ENCODE measurements at regions not wholly inside any gene's neighbourhood (a gene's known extent, or its start where the extent isn't known, plus 50 kb on each side); places are given as distances from the start of the nearest gene placed in this dataset.
"Not testable (repeated sequence)": the region's sequence is repeated elsewhere in the genome, so short reads cannot be mapped to it uniquely, and the experiment has no call there.

GRCh38 chr1:47690341-47691250 lies 252.8 kb downstream of the FOXD2 start:
- H2AFZ ChIP-seq (ENCODE audit: low read length): no peak overlapping the region

DNA sequence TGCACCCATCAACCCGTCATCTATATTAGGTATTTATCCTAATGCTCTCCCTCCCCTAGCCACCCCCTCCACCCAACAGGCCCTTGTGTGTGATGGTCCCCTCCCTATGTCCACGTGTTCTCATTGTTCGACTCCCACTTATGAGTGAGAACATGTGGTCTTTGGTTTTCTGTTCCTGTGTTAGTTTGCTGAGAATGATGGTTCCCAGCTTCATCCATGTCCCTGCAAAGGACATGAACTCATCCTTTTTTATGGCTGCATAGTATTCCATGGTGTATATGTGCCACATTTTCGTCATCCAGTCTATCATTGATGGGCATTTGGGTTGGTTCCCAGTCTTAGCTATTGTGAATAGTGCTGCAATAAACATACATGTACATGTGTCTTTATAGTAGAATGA lies 253.4 kb downstream of the FOXD2 start:
- not testable (repeated sequence) for H2BK120ac ChIP-seq (ENCODE audit: low read depth, low read length, poor library complexity, severe bottlenecking); H3K36me3 Mint-ChIP-seq (ENCODE audit: insufficient read depth in 1 of 3, low read depth in 3 of 3); H3K27ac ChIP-seq (ENCODE audit: insufficient read length, low read depth, low read length); H3K4me1 ChIP-seq (ENCODE audit: insufficient read depth, low read length); H4K5ac ChIP-seq (ENCODE audit: insufficient read length, low read depth, low read length); H3K23me2 ChIP-seq (ENCODE audit: insufficient read length, low read depth, low read length, poor library complexity, severe bottlenecking); H3K79me2 ChIP-seq (ENCODE audit: insufficient read depth, low read length); H4K20me1 ChIP-seq (ENCODE audit: control insufficient read depth, insufficient read depth, insufficient read length); H3K9me3 Mint-ChIP-seq; H3K27me3 ChIP-seq (ENCODE audit: insufficient read depth, low read length); H3K4me2 ChIP-seq (ENCODE audit: insufficient read depth, insufficient read length, low read length); H2BK15ac ChIP-seq (ENCODE audit: low read depth, low read length); H3K56ac ChIP-seq (ENCODE audit: insufficient read length, low read depth, low read length); H3K9me3 ChIP-seq (ENCODE audit: control insufficient read depth, low read depth, low read length); H3K23ac ChIP-seq (ENCODE audit: insufficient read length, low read depth, low read length); H4K91ac ChIP-seq (ENCODE audit: insufficient read length, low read depth, low read length); H2AK5ac ChIP-seq (ENCODE audit: insufficient read length, low read length); H3K18ac ChIP-seq (ENCODE audit: insufficient read length, low read depth, low read length); H3K27me3 Mint-ChIP-seq (ENCODE audit: low read depth); H4K8ac ChIP-seq (replicated peaks; ENCODE audit: insufficient read length, low read depth, low read length); H2BK12ac ChIP-seq (ENCODE audit: insufficient read length, low read depth, low read length); H3K9ac ChIP-seq (ENCODE audit: extremely low read depth, insufficient read length, low read length); H2BK20ac ChIP-seq (ENCODE audit: low read depth, low read length, poor library complexity, severe bottlenecking); H3K79me1 ChIP-seq (ENCODE audit: insufficient read depth, low read depth, low read length, poor library complexity, severe bottlenecking); H3T11ph ChIP-seq (ENCODE audit: low read length); H3K14ac ChIP-seq (ENCODE audit: insufficient read depth, low read length); H3K27ac Mint-ChIP-seq; H3K4ac ChIP-seq (ENCODE audit: low read depth, low read length); DNase-seq; H2AFZ ChIP-seq (ENCODE audit: low read length); H2BK5ac ChIP-seq (ENCODE audit: insufficient read length, low read length)
- Mint-ChIP-seq H3K4me3 (0 out of 5 replicates have a peak overlapping the region, but pooled peaks of 1 of the 2 experiments have one; percentile 35), H3K4me1 (peaks cover 22 to 36% of the 10 kb centered on the region in 2 experiments)
- no CpG with 5 or more reads among the region's 4 CpGs for WGBS (ENCODE audit: extremely low coverage, insufficient read length, low lambda C conversion rate)

More at GRCh38 chr1:47690341-47691250, 252.8 kb downstream of the FOXD2 start:
- Mint-ChIP-seq H3K4me1 (peaks cover 22 to 36% of the 10 kb centered on the region in 2 experiments), H3K4me3 (no peak overlapping the region), H3K27me3 (ENCODE audit: low read depth) (peaks cover 5% of the 10 kb centered on the region), H3K9me3 (no peaks in the 10 kb centered on the region), H3K27ac (no peak overlapping the region), H3K36me3 (ENCODE audit: insufficient read depth in 1 of 3, low read depth in 3 of 3) (no peaks in the 10 kb centered on the region)
- no peaks in the 10 kb centered on the region for H4K20me1 ChIP-seq (ENCODE audit: control insufficient read depth, insufficient read depth, insufficient read length)
- H2BK12ac ChIP-seq (ENCODE audit: insufficient read length, low read depth, low read length): no peak overlapping the region
- no CpG with 5 or more reads among the region's 15 CpGs for WGBS (ENCODE audit: extremely low coverage, insufficient read length, low lambda C conversion rate)
- no peak overlapping the region for H4K8ac ChIP-seq (replicated peaks; ENCODE audit: insufficient read length, low read depth, low read length)
- peak; percentile 16 for DNase-seq
- H3K27me3 ChIP-seq (ENCODE audit: insufficient read depth, low read length): no peaks in the 10 kb centered on the region
- H3K56ac ChIP-seq (ENCODE audit: insufficient read length, low read depth, low read length): no peak overlapping the region
- peaks cover 4% of the 10 kb centered on the region; the same call in 1 of the 2 replicates for H3K4me1 ChIP-seq (ENCODE audit: insufficient read depth, low read length)
- no peak overlapping the region for H2BK15ac ChIP-seq (ENCODE audit: low read depth, low read length)
- no peak overlapping the region for H3K18ac ChIP-seq (ENCODE audit: insufficient read length, low read depth, low read length)
- no peak overlapping the region for H2BK120ac ChIP-seq (ENCODE audit: low read depth, low read length, poor library complexity, severe bottlenecking)
- no peaks in the 10 kb centered on the region for H3K9me3 ChIP-seq (ENCODE audit: control insufficient read depth, low read depth, low read length)
- no peak overlapping the region for H3K14ac ChIP-seq (ENCODE audit: insufficient read depth, low read length)
- TF ChIP-seq, protein P1, sequence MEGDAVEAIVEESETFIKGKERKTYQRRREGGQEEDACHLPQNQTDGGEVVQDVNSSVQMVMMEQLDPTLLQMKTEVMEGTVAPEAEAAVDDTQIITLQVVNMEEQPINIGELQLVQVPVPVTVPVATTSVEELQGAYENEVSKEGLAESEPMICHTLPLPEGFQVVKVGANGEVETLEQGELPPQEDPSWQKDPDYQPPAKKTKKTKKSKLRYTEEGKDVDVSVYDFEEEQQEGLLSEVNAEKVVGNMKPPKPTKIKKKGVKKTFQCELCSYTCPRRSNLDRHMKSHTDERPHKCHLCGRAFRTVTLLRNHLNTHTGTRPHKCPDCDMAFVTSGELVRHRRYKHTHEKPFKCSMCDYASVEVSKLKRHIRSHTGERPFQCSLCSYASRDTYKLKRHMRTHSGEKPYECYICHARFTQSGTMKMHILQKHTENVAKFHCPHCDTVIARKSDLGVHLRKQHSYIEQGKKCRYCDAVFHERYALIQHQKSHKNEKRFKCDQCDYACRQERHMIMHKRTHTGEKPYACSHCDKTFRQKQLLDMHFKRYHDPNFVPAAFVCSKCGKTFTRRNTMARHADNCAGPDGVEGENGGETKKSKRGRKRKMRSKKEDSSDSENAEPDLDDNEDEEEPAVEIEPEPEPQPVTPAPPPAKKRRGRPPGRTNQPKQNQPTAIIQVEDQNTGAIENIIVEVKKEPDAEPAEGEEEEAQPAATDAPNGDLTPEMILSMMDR (conservative IDR thresholded peaks at IDR 0.05): no peak
- H3K79me2 ChIP-seq (ENCODE audit: insufficient read depth, low read length): no peaks in the 10 kb centered on the region
- H3K4ac ChIP-seq (ENCODE audit: low read depth, low read length): no peak overlapping the region
- H2BK5ac ChIP-seq (ENCODE audit: insufficient read length, low read length): no peak overlapping the region
- H4K5ac ChIP-seq (ENCODE audit: insufficient read length, low read depth, low read length): no peak overlapping the region
- H3K9ac ChIP-seq (ENCODE audit: extremely low read depth, insufficient read length, low read length): no peak overlapping the region
- H3K23me2 ChIP-seq (ENCODE audit: insufficient read length, low read depth, low read length, poor library complexity, severe bottlenecking): no peaks in the 10 kb centered on the region
- no peaks in the 10 kb centered on the region for H3K79me1 ChIP-seq (ENCODE audit: insufficient read depth, low read depth, low read length, poor library complexity, severe bottlenecking)
- H3K27ac ChIP-seq (ENCODE audit: insufficient read length, low read depth, low read length): no peak overlapping the region
- H2AK5ac ChIP-seq (ENCODE audit: insufficient read length, low read length): no peak overlapping the region
- H3K23ac ChIP-seq (ENCODE audit: insufficient read length, low read depth, low read length): no peak overlapping the region
- H3K4me2 ChIP-seq (ENCODE audit: insufficient read depth, insufficient read length, low read length): no peak overlapping the region
- H3T11ph ChIP-seq (ENCODE audit: low read length): no peak overlapping the region
- H2BK20ac ChIP-seq (ENCODE audit: low read depth, low read length, poor library complexity, severe bottlenecking): no peak overlapping the region
- no peak overlapping the region for H4K91ac ChIP-seq (ENCODE audit: insufficient read length, low read depth, low read length)

Measured in H9 (cell line).